CD14-positive monocyte (primary cell): ENCODE measurements at regions not wholly inside any gene's neighbourhood (a gene's known extent, or its start where the extent isn't known, plus 50 kb on each side); places are given as distances from the start of the nearest gene placed in this dataset.

Source experiments
- DNase-seq, 3 donors: peaks; one replicate each; pipeline ENCODE4 v3.0.0-alpha.2; 2011 to 2022
- H2AFZ ChIP-seq: 2 replicates; pipeline ENCODE4 v1.6.0; 2012; ENCODE audit warnings: mild to moderate bottlenecking, low read depth, low read length, inconsistent platforms; ENCODE audit not compliant: insufficient read depth, poor library complexity, severe bottlenecking
- H3K27ac ChIP-seq, 2 donors: 1 replicate in 1 of 2; 2 replicates in 1 of 2; pipeline ENCODE4 v1.5.1; 2012 to 2013; ENCODE audit warnings: low read length in 2 of 2, control low read depth in 1 of 2, inconsistent platforms in 1 of 2, low read depth in 1 of 2, mild to moderate bottlenecking in 1 of 2
- H3K27me3 ChIP-seq, 2 donors: one replicate each; pipeline versions ENCODE4 v1.6.0 to v1.6.1; 2011 to 2013; ENCODE audit warnings: low read length in 2 of 2; ENCODE audit not compliant: control insufficient read depth in 2 of 2, insufficient read depth in 2 of 2
- H3K36me3 ChIP-seq, 2 donors: replicated peaks in 1 of 2; 1 replicate in 1 of 2; 2 replicates in 1 of 2; pipeline versions ENCODE4 v1.5.1 to v1.6.1; 2012 to 2013; ENCODE audit warnings: low read length in 2 of 2, control low read depth in 1 of 2, inconsistent platforms in 1 of 2, mild to moderate bottlenecking in 1 of 2; ENCODE audit not compliant: insufficient read depth in 2 of 2, control insufficient read depth in 1 of 2
- H3K4me1 ChIP-seq, 2 donors: 1 replicate in 1 of 2; 2 replicates in 1 of 2; pipeline versions ENCODE4 v1.5.1 to v1.6.1; 2012 to 2013; ENCODE audit warnings: low read length in 2 of 2, control low read depth in 1 of 2, inconsistent platforms in 1 of 2, mild to moderate bottlenecking in 1 of 2, moderate library complexity in 1 of 2; ENCODE audit not compliant: insufficient read depth in 2 of 2, control insufficient read depth in 1 of 2
- H3K4me2 ChIP-seq: replicated peaks from 2 replicates; pipeline ENCODE3; 2012; ENCODE audit warnings: low read length, moderate library complexity, mild to moderate bottlenecking; ENCODE audit not compliant: poor library complexity, severe bottlenecking; ENCODE audit errors: extremely low read depth
- H3K4me3 ChIP-seq, 3 experiments: fragments of 200-600 bp in 1 of 3; sonication (generic) in 1 of 3; replicated peaks in 1 of 3; 1 replicate in 2 of 3; 2 replicates in 1 of 3; pipeline ENCODE4 v1.5.1; 2011 to 2013; ENCODE audit warnings: low read length in 3 of 3, mild to moderate bottlenecking in 3 of 3, control low read depth in 2 of 3, low read depth in 2 of 3, inconsistent platforms in 1 of 3, moderate library complexity in 1 of 3
- H3K79me2 ChIP-seq: 2 replicates; pipeline ENCODE4 v1.6.0; 2012; ENCODE audit warnings: mild to moderate bottlenecking, control low read depth, inconsistent platforms, low read length, moderate library complexity; ENCODE audit not compliant: insufficient read depth
- H3K9ac ChIP-seq: 2 replicates; pipeline ENCODE4 v1.6.0; 2017; ENCODE audit warnings: low read length, mild to moderate bottlenecking; ENCODE audit not compliant: insufficient read depth, poor library complexity, severe bottlenecking
- H3K9me3 ChIP-seq, 2 donors: replicated peaks in 1 of 2; 1 replicate in 1 of 2; 2 replicates in 1 of 2; pipeline versions ENCODE4 v1.5.1 to v1.6.1; 2012 to 2013; ENCODE audit warnings: low read length in 2 of 2, control low read depth in 1 of 2; ENCODE audit not compliant: control insufficient read depth in 1 of 2, insufficient read depth in 1 of 2
- H4K20me1 ChIP-seq: 2 replicates; pipeline ENCODE4 v1.6.0; 2012; ENCODE audit warnings: mild to moderate bottlenecking, low read length, control low read depth, moderate library complexity; ENCODE audit not compliant: insufficient read depth
- H3K27ac Mint-ChIP-seq, 7 donors: one replicate each; pipeline ENCODE4 v1.8.0; 2020; ENCODE audit warnings: mild to moderate bottlenecking in 7 of 7, mixed read lengths in 7 of 7, moderate library complexity in 6 of 7, inconsistent platforms in 2 of 7
- H3K27me3 Mint-ChIP-seq, 3 donors: one replicate each; pipeline ENCODE4 v1.8.0; 2021 to 2022; ENCODE audit warnings: low read depth in 3 of 3, mild to moderate bottlenecking in 3 of 3, mixed read lengths in 3 of 3, moderate library complexity in 3 of 3, inconsistent platforms in 1 of 3
- H3K36me3 Mint-ChIP-seq, 2 donors: one replicate each; pipeline ENCODE4 v1.8.0; 2020; ENCODE audit warnings: mixed read lengths in 2 of 2, inconsistent platforms in 1 of 2, mild to moderate bottlenecking in 1 of 2
- H3K4me1 Mint-ChIP-seq: one replicate; pipeline ENCODE4 v1.8.0; 2020; ENCODE audit warnings: mild to moderate bottlenecking, mixed read lengths
- H3K4me3 Mint-ChIP-seq, 2 donors: one replicate each; pipeline ENCODE4 v1.8.0; 2020; ENCODE audit warnings: mild to moderate bottlenecking in 2 of 2, mixed read lengths in 2 of 2, moderate library complexity in 1 of 2
- H3K9me3 Mint-ChIP-seq, 7 donors: one replicate each; pipeline ENCODE4 v1.8.0; 2020 to 2022; ENCODE audit warnings: mixed read lengths in 7 of 7, mild to moderate bottlenecking in 6 of 7, moderate library complexity in 6 of 7, inconsistent platforms in 2 of 7
- CTCF ChIP-seq: fragments of 200-600 bp; IDR thresholded peaks from one replicate; pipeline ENCODE4 v1.8.0; 2022; ENCODE audit warnings: antibody characterized with exemption, mild to moderate bottlenecking
- WGBS: methylation state at CpG from one replicate; pipeline ENCODE4 v1.1.5; 2013; ENCODE audit warnings: missing lambda C conversion rate; ENCODE audit not compliant: insufficient coverage; 5-methylcytosine and 5-hydroxymethylcytosine counted together
- intact Hi-C, 2 donors: fragments of 100-400 bp; cut with micrococcal nuclease; formaldehyde crosslinking; loops; one replicate each; pipeline versions ENCODE4 v1.15.0 to v1.15.1; 2023

DNA sequence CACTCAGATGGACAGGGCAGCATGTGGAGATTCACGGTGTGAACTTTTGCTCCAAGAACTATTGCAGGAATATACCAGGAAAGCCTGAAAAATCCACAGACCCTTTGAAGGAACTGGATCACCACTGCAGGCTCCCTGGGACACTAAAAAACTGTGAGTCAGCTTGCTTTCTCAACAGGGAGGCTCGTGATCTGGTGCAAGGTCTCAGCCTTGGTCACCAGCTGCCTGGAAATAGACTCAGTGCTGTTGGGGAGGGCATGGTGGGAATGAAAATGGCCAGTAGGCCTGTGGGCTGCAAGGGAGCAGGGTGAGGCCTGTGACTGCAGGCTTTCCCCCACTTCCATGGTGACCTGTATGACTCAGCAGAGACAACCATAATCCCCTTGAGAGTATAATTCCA lies 426.4 kb upstream of the RPS6KA3 start:
- no peak overlapping the region for H3K4me3 ChIP-seq
- H3K9ac ChIP-seq, result no peak overlapping the region
- H3K27me3 ChIP-seq, result no peaks in the 10 kb centered on the region
- no peak for TF ChIP-seq CTCF
- H4K20me1 ChIP-seq, result no peaks in the 10 kb centered on the region
- H3K4me2 ChIP-seq, result no peak overlapping the region
- DNase-seq, result no peak
- no peak overlapping the region for H2AFZ ChIP-seq
- Mint-ChIP-seq H3K4me1 (no peaks in the 10 kb centered on the region), H3K9me3 (peaks cover 0 to 4% (median 2%) of the 10 kb centered on the region in 7 donors), H3K27ac (no peak overlapping the region), H3K36me3 (no peaks in the 10 kb centered on the region), H3K27me3 (peaks cover 0 to 2% (median 0%) of the 10 kb centered on the region in 3 donors), H3K4me3 (no peak overlapping the region)
- H3K79me2 ChIP-seq, result no peaks in the 10 kb centered on the region
- 100% methylated on average over 1 of the region's 2 CpGs for WGBS
- intact Hi-C loops, result no loop called here
- no peaks in the 10 kb centered on the region for H3K9me3 ChIP-seq
- no peaks in the 10 kb centered on the region for H3K36me3 ChIP-seq
- H3K27ac ChIP-seq, result no peak overlapping the region
- no peaks in the 10 kb centered on the region for H3K4me1 ChIP-seq

- intact Hi-C loops, result no loop called here
- no peak for DNase-seq
- TF ChIP-seq CTCF, result no peak
- Mint-ChIP-seq H3K36me3 (no peaks in the 10 kb centered on the region), H3K27me3 (peaks cover 0 to 4% (median 2%) of the 10 kb centered on the region in 3 donors), H3K27ac (no peak overlapping the region), H3K4me1 (no peaks in the 10 kb centered on the region), H3K9me3 (peaks cover 0 to 2% (median 0%) of the 10 kb centered on the region in 7 donors), H3K4me3 (no peak overlapping the region)
- Histone ChIP-seq H3K4me3 (no peak overlapping the region), H3K27ac (no peak overlapping the region), H3K36me3 (no peaks in the 10 kb centered on the region), H3K27me3 (no peaks in the 10 kb centered on the region), H3K4me2 (no peak overlapping the region), H3K79me2 (no peaks in the 10 kb centered on the region), H3K4me1 (no peaks in the 10 kb centered on the region), H4K20me1 (no peaks in the 10 kb centered on the region), H3K9me3 (no peaks in the 10 kb centered on the region), H3K9ac (no peak overlapping the region), H2AFZ (no peak overlapping the region)
- no CpG with 5 or more reads among the region's 7 CpGs for WGBS
Measured at GRCh38 chrX:20686256-20686655, 419.5 kb upstream of the RPS6KA3 start.
